ENCODE measurements at regions not wholly inside any gene's neighbourhood (a gene's known extent, or its start where the extent isn't known, plus 50 kb on each side); places are given as distances from the start of the nearest gene placed in this dataset.
"Not testable (repeated sequence)": the region's sequence is repeated elsewhere in the genome, so short reads cannot be mapped to it uniquely, and the experiment has no call there.

DNA sequence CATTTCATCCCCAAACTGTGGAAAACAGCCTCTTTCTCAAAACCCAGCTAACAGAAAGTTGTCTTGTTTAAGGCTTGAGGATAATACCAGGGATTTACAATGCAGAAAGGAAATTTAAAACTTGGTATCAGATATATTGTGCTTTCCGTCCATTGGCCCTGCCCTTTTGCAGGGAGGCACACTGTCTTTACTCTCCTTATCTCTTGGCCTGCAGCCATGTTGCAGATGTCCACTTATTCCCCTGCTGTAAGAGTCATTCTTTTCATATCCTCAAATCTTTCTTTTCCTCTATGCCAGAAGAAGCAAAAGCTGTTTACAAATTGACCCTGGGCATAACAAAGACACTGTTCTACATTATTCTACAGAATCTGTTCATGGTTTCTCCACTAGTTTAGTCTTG, 75.6 kb upstream of the DYNLT3 start:
- WGBS, 2 experiments (ENCODE audit: low coverage in 1 of 2, low lambda C conversion rate in 2 of 2, missing lambda C conversion rate in 2 of 2), result 93 to 100% methylated on average over 1 of the region's 1 CpG
- in situ Hi-C loops (cut with MboI), result loop anchor here (10.0 to 25.0 kb wide), 2 partner anchors 242 to 389 kb away; no protein-coding TSS in a partner anchor
- TF ChIP-seq EZH2phosphoT487 (IDR thresholded peaks at IDR 0.05; ENCODE audit: insufficient read depth, low read depth) (no peak), EZH2 (IDR thresholded peaks at IDR 0.05; ENCODE audit: insufficient read depth, poor library complexity, severe bottlenecking) (no peak)

DNA sequence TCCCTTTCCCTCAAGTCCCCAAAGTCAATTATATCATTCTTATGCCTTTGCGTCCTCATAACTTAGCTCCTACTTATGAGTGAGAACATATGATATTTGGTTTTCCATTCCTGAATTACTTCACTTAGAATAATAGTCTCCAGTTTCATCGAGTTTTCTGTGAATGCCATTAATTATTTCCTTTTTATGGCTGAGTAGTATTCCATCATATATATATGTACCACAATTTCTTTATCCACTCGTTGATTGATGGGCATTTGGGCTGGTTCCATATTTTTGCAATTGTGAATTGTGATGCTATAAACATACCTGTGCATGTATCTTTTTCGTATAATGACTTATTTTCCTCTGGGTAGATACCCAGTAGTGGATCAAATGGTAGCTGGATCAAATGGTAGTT, 78.4 kb upstream of the DYNLT3 start:
- H3F3A ChIP-seq (ENCODE audit: insufficient read depth); H3K27me3 ChIP-seq (replicated peaks; ENCODE audit: insufficient read depth); H2AFZ ChIP-seq; H3K9me3 ChIP-seq (ENCODE audit: low read depth); H3K27ac ChIP-seq; H3K9me2 ChIP-seq (ENCODE audit: insufficient read depth); H4K20me1 ChIP-seq (ENCODE audit: insufficient read depth); H3K4me3 ChIP-seq; H3K79me2 ChIP-seq (ENCODE audit: insufficient read depth); H3K4me2 ChIP-seq (ENCODE audit: unreplicated experiment); H3K9ac ChIP-seq; DNase-seq; H3K36me3 ChIP-seq (ENCODE audit: low read depth): not testable (repeated sequence)
- H3K4me1 ChIP-seq (ENCODE audit: insufficient read depth), result peaks cover 15% of the 10 kb centered on the region
- WGBS, 2 experiments (ENCODE audit: low coverage in 1 of 2, low lambda C conversion rate in 2 of 2, missing lambda C conversion rate in 2 of 2), result 80 to 84% methylated on average over 4 of the region's 4 CpGs
- in situ Hi-C loops (cut with MboI), result loop anchor here (10.0 kb wide), 1 partner anchor 239 kb away; no protein-coding TSS in a partner anchor

More for the DNA sequence above, 75.6 kb upstream of the DYNLT3 start:
- H3K9me3 ChIP-seq (ENCODE audit: low read depth), result no peaks in the 10 kb centered on the region
- H3K4me1 ChIP-seq (ENCODE audit: insufficient read depth), result peaks cover 15% of the 10 kb centered on the region
- peaks cover 7% of the 10 kb centered on the region; the same call in 1 of the 2 replicates for H3F3A ChIP-seq (ENCODE audit: insufficient read depth)
- H3K36me3 ChIP-seq (ENCODE audit: low read depth), result no peaks in the 10 kb centered on the region
- H3K27ac ChIP-seq, result no peak overlapping the region
- H2AFZ ChIP-seq, result no peak overlapping the region
- no peak overlapping the region for H3K4me3 ChIP-seq
- no peak overlapping the region for H3K4me2 ChIP-seq (ENCODE audit: unreplicated experiment)
- H3K79me2 ChIP-seq (ENCODE audit: insufficient read depth), result no peaks in the 10 kb centered on the region
- DNase-seq, result no peak
- H3K27me3 ChIP-seq (replicated peaks; ENCODE audit: insufficient read depth), result no peaks in the 10 kb centered on the region
- no peak overlapping the region for H3K9ac ChIP-seq
- H3K9me2 ChIP-seq (ENCODE audit: insufficient read depth), result no peaks in the 10 kb centered on the region
- no peaks in the 10 kb centered on the region for H4K20me1 ChIP-seq (ENCODE audit: insufficient read depth)

DNA sequence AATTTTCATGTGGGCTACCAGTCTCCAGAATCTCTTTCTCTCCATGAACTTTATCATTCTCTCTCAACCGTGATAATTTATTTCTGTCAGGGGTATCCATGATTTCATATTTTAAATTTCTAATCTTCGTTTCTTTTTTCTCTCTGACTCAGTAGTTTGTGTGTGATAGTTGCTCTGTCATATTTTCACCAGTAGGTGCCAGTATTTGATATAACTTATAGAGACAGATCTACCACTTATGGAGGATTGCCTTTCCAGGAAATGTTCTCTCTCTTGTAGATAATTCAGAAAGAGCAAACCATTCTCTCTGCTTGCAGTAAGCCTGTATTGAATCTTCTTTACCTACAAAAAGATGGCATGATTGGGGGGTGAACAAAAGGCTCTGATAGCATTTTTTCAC, 79.3 kb upstream of the DYNLT3 start:
- H3K27me3 ChIP-seq (replicated peaks; ENCODE audit: insufficient read depth), result no peaks in the 10 kb centered on the region
- H3K9me2 ChIP-seq (ENCODE audit: insufficient read depth), result no peaks in the 10 kb centered on the region
- no peaks in the 10 kb centered on the region for H4K20me1 ChIP-seq (ENCODE audit: insufficient read depth)
- in situ Hi-C loops (cut with MboI), result loop anchor here (10.0 kb wide), 1 partner anchor 238 kb away; no protein-coding TSS in a partner anchor
- 0% methylated on average over 2 of the region's 2 CpGs for WGBS, 2 experiments (ENCODE audit: low coverage in 1 of 2, low lambda C conversion rate in 2 of 2, missing lambda C conversion rate in 2 of 2)
- H3F3A ChIP-seq (ENCODE audit: insufficient read depth), result peaks cover 7% of the 10 kb centered on the region; the same call in 1 of the 2 replicates
- H3K27ac ChIP-seq, result no peak overlapping the region
- no peak overlapping the region for H2AFZ ChIP-seq
- no peak overlapping the region for H3K4me2 ChIP-seq (ENCODE audit: unreplicated experiment)
- H3K36me3 ChIP-seq (ENCODE audit: low read depth), result no peaks in the 10 kb centered on the region
- H3K4me3 ChIP-seq, result no peak overlapping the region
- TF ChIP-seq EZH2 (IDR thresholded peaks at IDR 0.05; ENCODE audit: insufficient read depth, poor library complexity, severe bottlenecking), result no peak
- no peak for TF ChIP-seq EZH2phosphoT487 (IDR thresholded peaks at IDR 0.05; ENCODE audit: insufficient read depth, low read depth)
- H3K9ac ChIP-seq, result no peak overlapping the region
- H3K79me2 ChIP-seq (ENCODE audit: insufficient read depth), result no peaks in the 10 kb centered on the region
- no peaks in the 10 kb centered on the region for H3K9me3 ChIP-seq (ENCODE audit: low read depth)
- peaks cover 8% of the 10 kb centered on the region for H3K4me1 ChIP-seq (ENCODE audit: insufficient read depth)
- DNase-seq, result peak; percentile 55

DNA sequence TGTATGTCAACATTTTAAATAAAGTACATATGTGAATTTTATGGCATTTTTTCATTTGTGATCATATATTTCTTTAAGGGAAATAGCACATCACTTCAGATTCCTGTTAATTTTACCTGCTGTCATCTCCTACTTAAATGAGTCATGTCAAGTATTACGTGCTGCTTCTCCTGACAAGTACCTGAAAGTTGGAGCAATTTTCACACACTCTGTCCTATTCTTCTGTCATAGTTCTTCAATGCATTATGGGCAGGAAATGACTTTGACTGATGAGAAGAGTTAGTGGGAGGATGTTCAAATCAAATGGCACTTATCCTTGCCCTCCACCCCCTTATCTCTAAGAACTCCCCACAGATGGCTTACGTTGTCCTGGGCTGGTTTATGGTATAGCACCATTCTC, 64.2 kb upstream of the SYTL5 start:
- no peak overlapping the region for H2AFZ ChIP-seq
- no peaks in the 10 kb centered on the region for H3K27me3 ChIP-seq (replicated peaks; ENCODE audit: insufficient read depth)
- TF ChIP-seq EZH2 (IDR thresholded peaks at IDR 0.05; ENCODE audit: insufficient read depth, poor library complexity, severe bottlenecking), result no peak
- no peak for TF ChIP-seq EZH2phosphoT487 (IDR thresholded peaks at IDR 0.05; ENCODE audit: insufficient read depth, low read depth)
- no peak overlapping the region for H3K4me3 ChIP-seq
- 88 to 97% methylated on average over 2 of the region's 2 CpGs for WGBS, 2 experiments (ENCODE audit: low coverage in 1 of 2, low lambda C conversion rate in 2 of 2, missing lambda C conversion rate in 2 of 2)
- no peaks in the 10 kb centered on the region for H3K79me2 ChIP-seq (ENCODE audit: insufficient read depth)
- H3K9me2 ChIP-seq (ENCODE audit: insufficient read depth), result no peaks in the 10 kb centered on the region
- no peaks in the 10 kb centered on the region for H3K36me3 ChIP-seq (ENCODE audit: low read depth)
- no peaks in the 10 kb centered on the region for H3K9me3 ChIP-seq (ENCODE audit: low read depth)
- DNase-seq, result no peak
- no peaks in the 10 kb centered on the region for H3K4me1 ChIP-seq (ENCODE audit: insufficient read depth)
- no peaks in the 10 kb centered on the region for H4K20me1 ChIP-seq (ENCODE audit: insufficient read depth)
- H3K9ac ChIP-seq, result no peak overlapping the region
- H3K4me2 ChIP-seq (ENCODE audit: unreplicated experiment), result no peak overlapping the region
- H3K27ac ChIP-seq, result no peak overlapping the region
- in situ Hi-C loops (cut with MboI), result no loop called here
- H3F3A ChIP-seq (ENCODE audit: insufficient read depth), result no peaks in the 10 kb centered on the region

Data from GM23248 (cell line).